Suppressor macrophage (primary cell): ENCODE measurements at regions not wholly inside any gene's neighbourhood (a gene's known extent, or its start where the extent isn't known, plus 50 kb on each side); places are given as distances from the start of the nearest gene placed in this dataset.

Experiments
- DNase-seq, 4 experiments: peaks; one replicate each; pipeline ENCODE4 v3.0.0-alpha.2; 2020 to 2022

DNA sequence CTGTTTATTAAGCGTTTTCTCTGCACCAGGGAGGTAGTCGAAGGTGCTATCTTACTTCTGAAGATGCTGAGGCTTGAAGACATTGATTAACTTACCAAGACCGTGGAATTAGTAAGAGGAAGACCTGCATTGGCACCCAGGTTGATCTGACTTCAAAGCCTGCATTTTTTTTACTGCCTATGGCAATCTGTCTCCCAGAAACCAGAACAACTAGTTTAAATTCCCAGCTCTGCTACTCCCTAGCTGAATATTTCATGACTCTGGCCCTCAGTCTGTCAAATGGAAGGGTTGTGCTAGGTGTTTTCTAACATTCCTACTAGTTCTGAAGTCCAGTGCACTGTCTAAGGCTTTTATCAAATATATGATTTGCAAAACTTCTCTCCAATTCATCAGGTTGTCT, 52.0 kb upstream of the GRAMD1B start:
- DNase-seq: no peak

DNA sequence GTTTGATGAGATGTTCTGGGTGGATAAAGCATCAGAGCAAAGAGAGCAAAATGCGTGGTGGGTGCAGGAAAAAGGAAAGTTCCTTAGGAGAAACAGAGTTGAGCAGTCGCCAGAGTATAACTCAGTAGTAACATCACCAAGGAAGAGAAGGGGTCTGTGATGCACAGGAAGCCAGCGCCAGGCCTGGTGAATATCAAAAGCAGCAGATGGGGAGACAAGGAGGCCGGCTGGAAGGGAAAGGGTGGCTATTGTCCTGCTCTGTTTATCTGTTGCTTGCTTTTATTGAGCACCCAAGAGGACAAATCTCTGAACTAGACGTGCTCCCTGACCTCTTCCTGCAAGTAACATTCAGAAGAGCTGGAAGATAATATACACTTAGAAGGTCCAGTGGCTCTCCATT, 52.7 kb upstream of the GRAMD1B start:
- no peak for DNase-seq

DNA sequence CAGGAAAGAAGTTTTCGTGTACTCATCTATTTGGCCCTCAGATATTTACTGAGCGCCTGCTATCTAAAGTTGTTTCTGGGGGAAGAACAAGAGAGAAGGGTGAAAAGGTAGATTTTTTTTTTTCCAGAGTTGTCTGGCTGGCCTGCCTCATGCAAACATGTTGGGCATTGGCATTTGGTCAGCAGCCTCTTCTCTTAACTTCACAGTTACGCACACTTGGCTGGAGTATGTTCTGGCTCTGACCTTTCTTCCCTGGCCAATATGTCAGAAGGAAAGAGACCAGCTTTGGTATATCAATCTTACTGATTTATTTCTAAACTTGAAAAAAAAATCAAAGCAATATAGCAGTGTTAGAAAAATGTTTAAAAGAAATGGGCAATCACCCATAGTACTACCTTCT, 54.2 kb upstream of the GRAMD1B start:
- no peak for DNase-seq

- DNase-seq: no peak
Observed at GRCh38 chr11:123374622-123374968, 55.5 kb upstream of the GRAMD1B start.

- DNase-seq: no peak
Observed at GRCh38 chr11:123373754-123374621, 56.1 kb upstream of the GRAMD1B start.

DNA sequence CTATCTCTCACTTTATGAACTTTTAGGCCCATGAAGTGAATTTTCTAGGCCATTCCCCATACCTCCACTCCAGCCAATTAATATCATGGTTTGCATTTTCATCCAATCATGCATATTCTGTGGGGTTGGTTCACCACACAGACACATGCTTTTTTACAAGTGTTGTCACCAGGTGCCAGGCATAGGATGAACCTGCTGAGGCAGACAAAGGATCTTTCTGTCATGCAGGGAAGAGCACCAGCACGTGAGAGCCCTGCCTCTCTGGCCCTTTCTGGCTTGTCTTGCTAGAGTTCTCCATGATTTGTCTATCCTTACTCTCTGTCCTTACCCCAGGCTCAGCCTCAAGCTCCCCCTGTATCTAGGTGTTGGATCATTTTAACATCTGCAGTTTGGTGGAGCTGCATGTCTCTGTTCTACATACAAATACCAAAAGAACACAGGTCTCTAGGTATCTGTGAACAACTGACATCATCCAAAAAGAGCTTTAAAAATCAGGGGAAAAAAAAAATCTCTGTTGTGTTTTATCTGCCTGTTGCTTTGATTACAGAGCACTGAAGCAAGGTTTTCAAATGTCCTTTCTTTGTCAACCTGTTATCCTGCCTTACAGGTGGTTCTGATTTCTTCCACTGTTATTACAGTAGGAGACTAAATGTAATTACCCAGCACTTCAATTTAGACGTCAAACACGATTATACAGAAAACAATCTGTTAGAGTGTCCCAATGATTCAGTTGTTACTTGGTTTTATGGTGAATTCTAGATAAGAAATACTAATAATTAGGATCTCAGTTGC, 58.4 kb upstream of the GRAMD1B start:
- no peak for DNase-seq

DNA sequence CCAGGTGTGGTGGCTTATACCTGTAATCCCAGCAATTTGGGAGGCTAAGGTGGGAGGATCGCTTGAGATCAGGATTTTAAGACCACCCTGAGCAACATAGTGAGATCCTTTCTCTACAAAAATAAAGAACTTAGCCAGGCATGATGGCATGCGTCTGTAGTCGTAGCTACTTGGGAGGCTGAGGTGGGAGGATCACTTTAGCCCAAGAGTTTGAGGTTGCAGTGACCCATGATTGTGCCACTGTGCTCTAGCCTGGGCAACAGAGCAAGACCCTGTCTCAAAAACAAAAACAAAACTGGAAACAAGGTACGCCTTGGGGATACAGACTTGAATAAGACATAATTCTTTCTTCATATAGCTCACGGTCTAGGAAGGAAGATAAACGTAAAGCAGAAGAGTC, 63.1 kb upstream of the GRAMD1B start:
- DNase-seq: no peak

- no peak for DNase-seq
Observed at GRCh38 chr11:123365955-123366354, 64.1 kb upstream of the GRAMD1B start.

DNA sequence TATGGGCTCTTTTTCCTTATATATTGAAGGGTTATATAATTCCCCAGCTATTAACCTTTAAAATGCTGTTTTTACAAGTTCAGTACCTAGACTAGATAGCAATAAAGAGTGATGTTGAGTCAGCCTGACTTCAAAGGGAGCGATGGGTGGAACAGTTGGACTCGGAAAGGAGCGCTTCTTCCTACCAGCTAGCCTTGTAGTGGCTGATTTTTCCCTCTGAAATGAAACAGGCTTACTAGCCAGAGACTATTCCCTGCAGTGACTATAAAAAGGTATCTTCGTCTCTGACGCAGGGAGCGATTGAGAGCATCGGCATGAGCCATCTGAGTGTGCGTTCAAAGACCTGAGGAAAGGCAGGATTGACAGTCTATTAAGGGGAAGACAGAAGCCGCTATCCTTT, 66.0 kb upstream of the GRAMD1B start:
- DNase-seq: no peak

DNA sequence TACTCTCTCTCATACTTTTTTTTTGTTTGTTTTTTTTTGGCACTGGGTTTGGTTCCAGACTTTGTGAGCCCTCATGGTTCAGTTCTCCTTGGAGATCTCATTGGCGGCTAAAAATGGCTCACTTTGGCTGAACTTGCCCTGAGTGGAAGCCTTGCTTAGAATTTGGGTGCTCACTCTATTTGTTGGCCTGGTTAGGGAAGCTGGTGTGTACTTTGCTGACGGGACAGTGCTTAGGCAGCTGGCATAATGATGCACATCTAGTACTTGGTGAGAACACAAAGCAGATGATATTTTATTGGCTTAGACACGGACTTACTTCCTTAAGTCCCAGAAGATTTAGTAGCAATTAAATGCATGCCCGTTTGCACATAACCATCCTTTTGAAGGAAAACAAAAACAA, 66.5 kb upstream of the GRAMD1B start:
- peak in 1 of 4 experiments; percentile 14 for DNase-seq

DNA sequence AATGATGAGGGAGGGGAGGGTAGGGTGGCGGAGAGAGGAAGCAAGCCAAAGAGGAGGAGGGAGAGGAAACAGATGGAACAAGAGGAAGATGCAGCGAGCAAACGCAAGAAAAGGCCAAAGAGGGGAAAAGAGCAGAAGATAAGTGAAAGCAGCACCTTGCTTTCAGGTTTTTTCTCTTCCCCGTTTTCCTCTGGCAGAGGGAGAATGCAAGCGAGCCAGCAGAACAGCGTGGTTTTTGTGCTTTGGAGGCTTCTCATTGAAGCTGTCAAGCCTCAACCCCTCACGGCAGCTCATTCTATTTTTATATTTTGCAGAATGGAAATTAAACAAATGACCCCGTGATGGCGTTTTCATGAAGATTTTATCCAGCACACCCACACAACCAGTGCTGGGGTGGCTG, 67.1 kb upstream of the GRAMD1B start:
- peak in 3 of 4 experiments; percentile 15 to 36 (median 29) for DNase-seq

GRCh38 chr11:123362186-123362585, 67.9 kb upstream of the GRAMD1B start:
- peak; percentile 35 to 77 (median 62) for DNase-seq

GRCh38 chr11:123361110-123361509, 69.0 kb upstream of the GRAMD1B start:
- no peak for DNase-seq

GRCh38 chr11:123360267-123360936, 69.7 kb upstream of the GRAMD1B start:
- DNase-seq: no peak

DNA sequence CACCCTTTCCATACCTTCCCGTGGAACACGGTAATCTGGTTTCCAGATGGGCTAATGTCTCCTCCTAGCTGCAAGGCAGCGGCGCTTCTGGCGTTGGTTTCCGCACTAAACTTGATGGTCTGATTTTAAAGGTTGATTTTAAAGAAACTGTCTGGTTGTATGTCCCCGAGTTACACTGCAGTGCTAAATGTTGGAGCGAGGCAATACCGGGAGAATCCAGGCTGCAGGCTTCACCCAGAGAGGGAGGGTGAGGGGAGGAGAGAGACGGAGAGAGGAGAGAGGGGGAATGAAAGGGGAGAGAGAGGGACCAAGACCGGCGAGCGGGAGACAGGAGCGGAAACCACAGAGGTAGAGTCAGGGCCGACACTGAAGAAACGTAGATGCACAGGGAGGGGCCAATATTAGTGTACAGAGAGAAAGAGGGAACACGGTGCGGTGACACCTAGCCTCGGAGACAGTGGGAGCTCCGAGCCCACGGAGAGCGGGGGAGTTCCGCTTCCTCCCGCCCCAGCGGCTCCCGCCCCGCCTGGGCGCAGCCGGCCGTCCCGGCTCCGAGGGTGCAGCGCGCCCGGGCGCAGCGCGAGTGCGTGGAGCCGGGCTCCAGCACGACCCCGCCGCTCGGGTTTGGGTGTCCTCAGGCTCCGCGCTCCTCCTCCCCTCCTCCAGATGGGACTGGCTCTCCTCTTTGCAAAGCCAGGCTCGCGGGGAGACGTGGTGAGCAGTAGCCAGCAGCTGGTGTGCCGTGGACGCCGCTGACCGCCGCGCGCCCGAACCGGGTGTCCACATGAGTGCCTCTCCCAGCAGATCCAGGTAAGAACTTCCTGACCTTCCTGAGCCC, 71.9 kb upstream of the GRAMD1B start:
- peak in 3 of 4 experiments; percentile 26 to 65 (median 53) for DNase-seq

DNA sequence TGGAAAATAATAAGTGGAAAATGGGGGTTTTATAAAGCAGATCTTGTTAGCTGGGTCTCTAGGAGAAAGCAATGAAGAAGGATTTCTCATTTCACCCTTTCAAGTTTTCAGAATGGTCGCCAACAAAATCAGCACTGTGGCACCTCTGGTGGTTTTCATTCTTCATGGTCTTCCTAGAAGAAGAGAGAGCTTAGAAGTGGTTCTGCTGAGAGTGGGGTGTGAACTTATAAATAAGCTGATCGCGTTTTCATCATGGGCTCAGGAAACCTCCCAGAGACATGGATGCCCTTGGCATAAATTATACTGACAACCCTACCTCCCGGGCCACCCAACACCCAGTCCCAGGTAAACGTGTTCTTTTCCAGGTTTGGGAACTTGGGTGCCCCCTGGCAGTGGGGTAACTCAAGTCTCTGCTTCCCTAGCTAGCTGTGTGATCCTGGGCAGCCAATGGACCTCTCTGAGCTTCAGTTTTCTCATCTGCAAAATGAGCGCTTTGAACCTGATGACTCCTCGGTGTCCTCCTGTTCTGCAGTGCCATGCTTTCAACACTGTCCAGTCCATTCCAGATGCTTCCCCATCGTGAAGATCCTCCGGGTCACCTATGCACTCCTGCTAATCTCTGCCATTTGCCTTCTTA, 72.6 kb upstream of the GRAMD1B start:
- no peak for DNase-seq

- DNase-seq: no peak
Observed at GRCh38 chr11:123356539-123356938, 73.5 kb upstream of the GRAMD1B start.

- peak; percentile 15 to 61 (median 50) for DNase-seq
Observed at GRCh38 chr11:123354371-123354975, 75.6 kb upstream of the GRAMD1B start.

DNA sequence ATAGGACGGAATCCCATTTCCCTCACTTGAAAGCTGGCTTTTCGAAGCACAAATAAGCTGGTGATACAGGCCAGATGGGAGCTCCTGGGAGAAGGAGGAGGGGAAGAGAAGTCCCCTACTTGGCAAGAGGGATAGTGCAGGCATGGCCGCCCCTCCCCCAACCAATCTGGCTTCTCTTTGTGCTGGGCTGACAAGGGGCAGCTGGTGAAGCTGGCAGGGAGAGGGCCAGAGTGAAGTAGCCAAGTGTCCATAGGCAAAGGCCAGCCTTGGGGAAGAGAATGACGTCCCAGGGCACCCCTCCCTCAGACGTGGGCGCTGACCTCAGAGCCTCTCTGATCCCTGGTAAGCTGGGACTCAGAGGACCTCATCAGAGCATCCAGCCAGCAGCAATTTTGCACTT, 78.7 kb upstream of the GRAMD1B start:
- no peak for DNase-seq

- DNase-seq: no peak
Observed at GRCh38 chr11:123349382-123349781, 80.7 kb upstream of the GRAMD1B start.

DNA sequence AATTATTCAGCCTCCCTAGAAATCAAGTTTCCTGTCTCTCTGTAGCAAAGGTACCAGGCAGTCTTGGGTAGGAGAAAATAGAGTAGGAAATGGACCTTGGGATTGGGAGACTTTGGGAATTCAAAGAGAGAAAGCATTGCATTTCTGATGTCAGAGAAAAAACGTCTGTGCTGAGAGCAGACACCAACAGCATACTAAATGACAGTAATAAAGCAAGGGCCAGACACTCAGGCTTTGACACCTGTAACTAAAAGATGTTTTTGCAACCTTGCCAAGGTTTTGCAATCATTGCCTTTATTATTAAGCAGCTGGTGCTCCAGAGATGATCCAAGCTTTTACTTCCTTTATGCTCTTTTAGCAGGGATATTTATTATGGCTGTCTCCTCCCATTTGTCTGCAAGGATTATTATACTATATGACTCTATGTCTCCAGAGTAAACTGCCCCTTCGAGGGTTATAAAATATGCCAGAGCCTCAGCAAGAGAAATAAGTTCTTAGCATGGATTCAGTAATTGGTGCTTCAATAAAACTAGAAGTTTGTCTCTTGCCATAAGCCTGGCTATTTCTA, 85.2 kb upstream of the GRAMD1B start:
- DNase-seq: no peak
